AG04449 (cell line): ENCODE measurements at regions not wholly inside any gene's neighbourhood (a gene's known extent, or its start where the extent isn't known, plus 50 kb on each side); places are given as distances from the start of the nearest gene placed in this dataset.
A peak's percentile ranks its signal among the peaks of the same experiment; 100 is the strongest.

Experiments used
- CTCF ChIA-PET: fragments of 350-600 bp; formaldehyde crosslinking; extraction: SDS; loops from one replicate; lab custom pipeline; 2021; ENCODE audit warnings: antibody characterized with exemption; lab: Yijun Ruan, JAX
- POLR2A ChIA-PET: fragments of 400-600, 350-600 bp; formaldehyde crosslinking; extraction: SDS; loops from one replicate; lab custom pipeline; 2020; ENCODE audit warnings: antibody characterized with exemption, inconsistent platforms; lab: Yijun Ruan, JAX
- DNase-seq: peaks from one replicate; pipeline ENCODE4 v3.0.0-alpha.2; 2010; ENCODE audit warnings: low read depth, low spot score
- H3K4me3 ChIP-seq: 2 replicates; pipeline ENCODE4 v1.5.1; 2011; ENCODE audit warnings: low read depth, mild to moderate bottlenecking, control low read depth, low read length
- CTCF ChIP-seq: IDR thresholded peaks from one replicate; pipeline ENCODE4 v1.5.1; 2011; ENCODE audit warnings: mild to moderate bottlenecking, moderate library complexity, low read length, control low read depth, inconsistent platforms; ENCODE audit not compliant: insufficient read depth; ENCODE audit errors: missing control alignments

DNA sequence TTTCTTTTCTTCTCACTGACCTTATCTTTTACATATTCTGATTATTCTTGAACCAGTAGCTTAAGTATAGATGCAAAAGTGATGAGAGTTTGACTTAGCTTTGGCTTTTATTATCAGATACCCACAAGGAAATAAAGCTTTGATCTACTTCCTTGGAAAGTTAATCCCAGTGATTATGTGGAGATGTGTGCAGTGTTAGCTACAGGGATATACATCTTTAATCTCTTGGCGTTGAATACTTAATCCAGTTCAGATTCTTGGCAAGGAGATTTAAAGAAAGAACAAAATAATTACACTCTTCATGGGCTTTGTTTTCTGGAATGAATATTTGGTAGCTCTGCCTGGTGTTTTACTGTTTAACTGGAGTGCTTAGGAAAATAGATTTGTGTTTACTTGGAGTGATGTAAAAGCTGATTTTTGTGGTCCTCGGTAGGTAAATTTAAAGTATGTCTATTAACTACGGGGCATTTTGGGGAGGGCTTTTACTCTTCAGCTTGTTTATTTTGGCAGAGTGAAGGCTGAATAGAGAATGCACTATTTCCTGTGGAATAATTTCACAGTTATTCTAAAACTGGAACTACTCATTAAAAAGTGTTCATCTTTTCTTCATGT lies 150.1 kb upstream of the LRIG3 start:
- ChIA-PET CTCF (interaction anchor here (1.9 kb wide), 1 partner anchor 80 kb away, joined by 5 read pairs; no protein-coding TSS in a partner anchor), POLR2A (no interaction called here)
- H3K4me3 ChIP-seq: no peak overlapping the region
- DNase-seq: no peak
- no peak for TF ChIP-seq CTCF

DNA sequence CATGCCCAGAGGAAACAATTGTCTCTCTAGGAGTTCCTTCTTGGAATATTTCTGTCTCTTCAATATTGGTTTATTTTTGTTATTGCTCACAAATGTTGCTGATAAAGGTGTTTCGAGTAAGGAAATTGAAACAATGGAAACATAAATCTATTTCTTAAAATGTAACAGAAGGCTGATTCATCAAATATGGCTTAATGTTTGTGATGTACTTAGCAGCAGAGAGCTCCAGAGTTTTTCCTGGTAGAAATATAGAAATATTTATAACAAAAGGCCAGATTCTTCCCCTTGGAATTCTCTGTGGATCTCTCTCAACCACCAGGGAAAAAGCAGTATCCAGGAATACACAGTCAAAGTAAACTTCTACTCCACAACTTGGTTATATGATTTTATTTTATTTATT lies 149.2 kb upstream of the LRIG3 start:
- no peak overlapping the region for H3K4me3 ChIP-seq
- no peak for DNase-seq
- ChIA-PET CTCF (interaction anchor here (1.4 kb wide), 1 partner anchor 15 kb away, joined by 3 read pairs; no protein-coding TSS in a partner anchor), POLR2A (no interaction called here)
- no peak for TF ChIP-seq CTCF

DNA sequence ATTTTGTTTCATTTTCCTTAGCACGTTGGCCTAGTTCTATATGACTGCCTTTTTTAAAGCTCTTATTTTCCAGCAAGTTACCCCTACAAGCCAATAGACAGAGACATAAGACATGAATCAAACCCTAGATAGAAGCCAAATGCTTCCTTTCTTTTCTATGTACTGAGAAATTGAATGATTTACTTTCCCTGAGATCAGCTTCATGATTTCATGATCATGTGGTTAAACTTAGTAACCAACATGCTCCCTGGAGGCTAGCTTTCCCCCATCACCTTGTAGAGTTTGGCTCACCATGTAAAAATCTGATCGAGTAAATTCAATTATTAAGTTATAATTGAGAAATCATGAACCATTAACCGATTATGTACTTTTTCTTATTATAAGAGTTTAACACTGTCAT lies 148.1 kb upstream of the LRIG3 start:
- CTCF ChIA-PET: interaction anchor here (1.4 to 1.7 kb wide), 2 partner anchors 16 to 528 kb away, joined by 3 to 7 read pairs; no protein-coding TSS in a partner anchor
- TF ChIP-seq CTCF: no peak
- no peak overlapping the region for H3K4me3 ChIP-seq
- POLR2A ChIA-PET: no interaction called here
- DNase-seq: no peak

GRCh38 chr12:59067083-59067482 lies 146.8 kb upstream of the LRIG3 start:
- POLR2A ChIA-PET: interaction anchor here (1.2 kb wide), 1 partner anchor 190 kb away, joined by 4 read pairs; no protein-coding TSS in a partner anchor
- peak; percentile 42 for DNase-seq
- CTCF ChIA-PET: interaction anchor here (0.6 to 1.7 kb wide), 6 partner anchors 9 to 530 kb away, joined by 3 to 7 read pairs (median 3); no protein-coding TSS in a partner anchor

DNA sequence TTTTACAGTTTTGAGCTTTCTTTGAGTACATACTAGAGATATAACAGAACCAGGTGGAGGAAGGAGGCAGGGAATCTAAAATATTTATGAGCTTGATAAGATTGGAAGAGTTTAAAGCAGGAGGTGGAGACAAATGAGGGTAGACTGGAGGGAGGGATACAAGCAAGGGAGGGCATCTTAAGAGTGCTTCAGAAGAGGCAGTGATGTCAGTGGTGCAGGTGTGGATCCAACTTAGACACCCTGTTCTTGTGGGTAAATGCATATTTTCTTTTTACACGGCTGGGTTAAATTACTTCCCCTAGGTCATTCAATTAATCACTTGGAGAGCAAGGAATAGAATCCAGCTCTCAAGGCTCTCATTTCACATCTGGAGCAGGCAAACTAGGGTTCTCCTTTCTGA lies 146.1 kb upstream of the LRIG3 start:
- no peak overlapping the region for H3K4me3 ChIP-seq
- no peak for DNase-seq
- POLR2A ChIA-PET: interaction anchor here (1.2 kb wide), 1 partner anchor 190 kb away, joined by 4 read pairs; no protein-coding TSS in a partner anchor
- CTCF ChIA-PET: interaction anchor here (1.3 kb wide), 2 partner anchors 10 to 18 kb away, joined by 3 to 6 read pairs; no protein-coding TSS in a partner anchor
- TF ChIP-seq CTCF: no peak

More at GRCh38 chr12:59067083-59067482, 146.8 kb upstream of the LRIG3 start:
- TF ChIP-seq CTCF: no peak
- no peak overlapping the region for H3K4me3 ChIP-seq

DNA sequence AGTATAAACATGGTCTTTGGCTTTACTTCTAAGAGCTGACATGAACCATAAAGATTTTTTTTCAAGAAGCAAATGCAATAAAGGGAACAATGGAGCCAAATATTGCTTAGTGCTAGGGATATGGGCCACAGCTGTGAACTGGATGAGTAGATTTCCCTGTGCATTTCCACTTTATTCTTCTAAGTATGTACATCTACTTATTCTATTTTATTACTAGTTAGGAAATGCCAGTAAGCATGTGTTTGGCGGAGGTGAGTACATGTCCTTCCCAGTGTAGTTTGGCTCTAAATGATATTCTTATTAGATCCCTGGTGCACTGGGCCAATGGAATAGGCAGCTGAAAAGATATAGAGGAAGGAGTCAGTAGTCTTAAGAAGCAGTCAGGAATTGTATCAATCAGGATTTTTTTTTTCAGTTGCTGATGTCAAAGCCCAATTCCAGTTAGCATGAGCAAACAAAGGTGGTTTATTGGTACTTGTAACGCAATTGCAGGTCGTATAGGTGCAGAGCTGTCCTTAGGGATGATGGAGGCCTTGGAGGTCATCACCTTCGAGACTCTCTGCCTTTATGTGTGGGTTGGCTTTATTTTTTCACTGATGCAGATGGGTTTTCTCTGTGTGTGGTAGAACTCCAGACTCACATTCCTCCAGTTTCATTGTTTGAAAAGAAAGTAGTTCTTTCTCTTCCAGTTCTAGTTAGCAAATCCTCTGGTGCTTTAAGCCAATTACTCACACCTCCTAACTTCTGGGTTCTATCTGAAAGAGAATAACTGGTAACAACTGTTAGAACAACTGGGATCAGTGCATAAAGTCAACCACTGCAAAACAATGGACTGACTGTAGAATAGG lies 139.0 kb upstream of the LRIG3 start:
- DNase-seq: no peak
- TF ChIP-seq CTCF: no peak
- ChIA-PET CTCF (no interaction called here), POLR2A (no interaction called here)
- no peak overlapping the region for H3K4me3 ChIP-seq
